OCI-LY1 (cell line): ENCODE measurements at regions not wholly inside any gene's neighbourhood (a gene's known extent, or its start where the extent isn't known, plus 50 kb on each side); places are given as distances from the start of the nearest gene placed in this dataset.

ENCODE experiments used
- CTCF ChIP-seq: fragments of 200-600 bp; sonication (generic), shearing (Covaris generic); IDR thresholded peaks from 2 replicates; pipeline ENCODE4 v1.5.1; 2017; ENCODE audit warnings: mild to moderate bottlenecking, antibody characterized with exemption, low read length, moderate library complexity, mixed read lengths
- EZH2 ChIP-seq: fragments of 200-600 bp; sonication (generic), shearing (Covaris generic); IDR thresholded peaks from 2 replicates; pipeline ENCODE4 v1.8.0; 2017; ENCODE audit warnings: borderline replicate concordance, mixed run types, mild to moderate bottlenecking, antibody characterized with exemption, low read length, moderate library complexity, mixed read lengths

GRCh38 chr2:142280831-142281230 is 150.0 kb upstream of the LRP1B start:
- no peak for TF ChIP-seq CTCF
- TF ChIP-seq EZH2 = no peak
